HL-60 (cell line): ENCODE measurements at regions not wholly inside any gene's neighbourhood (a gene's known extent, or its start where the extent isn't known, plus 50 kb on each side); places are given as distances from the start of the nearest gene placed in this dataset.

Source experiments
- CTCF ChIP-seq: IDR thresholded peaks from one replicate; pipeline ENCODE4 v1.5.1; 2011; ENCODE audit warnings: low read length, control low read depth, inconsistent platforms; ENCODE audit not compliant: insufficient read depth
- GABPA ChIP-seq: IDR thresholded peaks from 2 replicates; pipeline ENCODE4 v1.6.1; 2012; ENCODE audit warnings: low read depth
- POLR2AphosphoS5 ChIP-seq: IDR thresholded peaks from 2 replicates; pipeline ENCODE4 v1.6.1; 2012; ENCODE audit warnings: low read depth
- REST ChIP-seq: IDR thresholded peaks from 2 replicates; pipeline ENCODE4 v1.6.1; 2012; ENCODE audit warnings: low read depth; ENCODE audit not compliant: insufficient replicate concordance
- SPI1 ChIP-seq: IDR thresholded peaks from 2 replicates; pipeline ENCODE4 v1.6.1; 2012; ENCODE audit warnings: low read depth, mild to moderate bottlenecking, borderline replicate concordance

GRCh38 chr20:63123331-63123741, 92.6 kb downstream of the YTHDF1 start:
- TF ChIP-seq POLR2AphosphoS5 (no peak), CTCF (no peak), GABPA (no peak), REST (no peak), SPI1 (no peak)
